Spleen (tissue), 11 donors: ENCODE measurements at regions not wholly inside any gene's neighbourhood (a gene's known extent, or its start where the extent isn't known, plus 50 kb on each side); places are given as distances from the start of the nearest gene placed in this dataset.

Source experiments
- DNase-seq: peaks from one replicate; pipeline ENCODE4 v3.0.0-alpha.2; 2020
- H3K27ac ChIP-seq, 8 donors: fragments of 200-600 bp; sonication (generic) in 7 of 8; 1 replicate in 4 of 8; 2 replicates in 4 of 8; pipeline versions ENCODE4 v1.5.0 to v1.8.0; 2016 to 2021; ENCODE audit warnings: inconsistent platforms in 4 of 8, mild to moderate bottlenecking in 4 of 8, moderate library complexity in 1 of 8
- H3K27me3 ChIP-seq, 7 donors: fragments of 200-600 bp; sonication (generic) in 6 of 7; replicated peaks in 1 of 7; 1 replicate in 4 of 7; 2 replicates in 3 of 7; pipeline versions ENCODE4 v1.5.0 to v1.8.0; 2016 to 2021; ENCODE audit warnings: inconsistent platforms in 3 of 7, mild to moderate bottlenecking in 1 of 7
- H3K36me3 ChIP-seq, 6 donors: fragments of 200-600 bp; sonication (generic) in 5 of 6; 1 replicate in 4 of 6; 2 replicates in 2 of 6; pipeline versions ENCODE4 v1.5.0 to v1.8.0; 2016 to 2021; ENCODE audit warnings: inconsistent platforms in 2 of 6
- H3K4me1 ChIP-seq, 6 donors: fragments of 200-600 bp; sonication (generic) in 5 of 6; 1 replicate in 3 of 6; 2 replicates in 3 of 6; pipeline versions ENCODE4 v1.5.0 to v1.8.0; 2016 to 2021; ENCODE audit warnings: inconsistent platforms in 3 of 6
- H3K4me3 ChIP-seq, 8 donors: fragments of 200-600 bp; sonication (generic) in 7 of 8; 1 replicate in 4 of 8; 2 replicates in 4 of 8; pipeline versions ENCODE4 v1.5.0 to v1.8.0; 2016 to 2021; ENCODE audit warnings: inconsistent platforms in 4 of 8, mild to moderate bottlenecking in 4 of 8, moderate library complexity in 2 of 8
- H3K9me3 ChIP-seq, 8 donors: fragments of 200-600 bp; sonication (generic) in 7 of 8; 1 replicate in 4 of 8; 2 replicates in 4 of 8; pipeline versions ENCODE4 v1.5.0 to v1.8.0; 2016 to 2021; ENCODE audit warnings: inconsistent platforms in 4 of 8
- CTCF ChIP-seq, 11 experiments: fragments of 200-600 bp in 7 of 11; fragments of 450-650 bp in 4 of 11; sonication (generic) in 4 of 11; IDR thresholded peaks in 8 of 11; conservative IDR thresholded peaks in 3 of 11; 1 replicate in 7 of 11; 2 replicates in 4 of 11; pipeline versions ENCODE4 v1.4.0 to v1.8.0; 2016 to 2021; ENCODE audit warnings: antibody characterized with exemption in 11 of 11, inconsistent platforms in 4 of 11, mild to moderate bottlenecking in 1 of 11
- POLR2A ChIP-seq, 3 donors: fragments of 450-650 bp; IDR thresholded peaks; one replicate each; pipeline ENCODE4 v1.5.1; 2017; ENCODE audit warnings: antibody characterized with exemption in 3 of 3, mild to moderate bottlenecking in 1 of 3
- POLR2AphosphoS5 ChIP-seq, 3 donors: sonication (generic); formaldehyde crosslinking; IDR thresholded peaks; one replicate each; pipeline ENCODE4 v1.5.1; 2017; ENCODE audit warnings: antibody characterized with exemption in 3 of 3
- WGBS, 5 donors: extraction: QIAGEN DNeasy Blood & Tissue Kit in 3 of 5; methylation state at CpG; one replicate each; pipeline versions ENCODE4 v1.1.5 to v1.1.7; 2013 to 2018; 5-methylcytosine and 5-hydroxymethylcytosine counted together
- intact Hi-C: fragments of 100-400 bp; cut with DNase I; formaldehyde crosslinking; loops from one replicate; pipeline ENCODE4 v1.15.0; 2023; ENCODE audit warnings: low total_unique reads
- donor health status: healthy with polysubstance abuse.
- donor health status: DM: no; HTN: no; CAD: no; lungs with moderate emphysema.
- donor health status: DM: no; HTN: no; CAD: no.
- donor health status: Bipolar disorder and iron deficiency.
- donor health status: healthy.
- donor health status: DM: no; HTN: no; CAD: no.
- donor health status: DM: yes; HTN: yes; CAD: no.

- H3K27me3 ChIP-seq, result no peaks in the 10 kb centered on the region
- H3K4me1 ChIP-seq, result no peaks in the 10 kb centered on the region
- no peak overlapping the region for H3K4me3 ChIP-seq
- H3K27ac ChIP-seq, result no peak overlapping the region
- TF ChIP-seq CTCF (IDR thresholded peaks at IDR 0.05 in 8 of 11, conservative IDR thresholded peaks at IDR 0.05 in 3 of 11), result no peak
- no peak for TF ChIP-seq POLR2AphosphoS5 (IDR thresholded peaks at IDR 0.05)
- TF ChIP-seq POLR2A (IDR thresholded peaks at IDR 0.05), result no peak
- no peaks in the 10 kb centered on the region for H3K36me3 ChIP-seq
- DNase-seq, result no peak
- intact Hi-C loops, result no loop called here
- 73 to 87% (median 82%) methylated on average over 3 to 4 of the region's 4 CpGs for WGBS, 5 donors
- H3K9me3 ChIP-seq, result no peaks in the 10 kb centered on the region
Observed at GRCh38 chr1:194903524-194903923, 1704.7 kb downstream of the KCNT2 start.

- Histone ChIP-seq H3K27ac (no peak overlapping the region), H3K4me3 (no peak overlapping the region), H3K4me1 (no peaks in the 10 kb centered on the region), H3K36me3 (no peaks in the 10 kb centered on the region), H3K9me3 (peaks cover 0 to 30% (median 23%) of the 10 kb centered on the region in 8 donors), H3K27me3 (no peaks in the 10 kb centered on the region)
- DNase-seq, result no peak
- 79 to 93% (median 82%) methylated on average over 3 of the region's 3 CpGs; no CpG with 5 or more reads in 2 of the 5 donors for WGBS, 5 donors
- TF ChIP-seq CTCF (IDR thresholded peaks at IDR 0.05 in 8 of 11, conservative IDR thresholded peaks at IDR 0.05 in 3 of 11), result no peak
- intact Hi-C loops, result loop anchor here (2.0 kb wide), 1 partner anchor 61 kb away; no protein-coding TSS in a partner anchor
Observed at GRCh38 chr1:194889310-194889709, 1702.9 kb upstream of the B3GALT2 start.

GRCh38 chr1:194870860-194871259 lies 1684.4 kb upstream of the B3GALT2 start:
- TF ChIP-seq CTCF (IDR thresholded peaks at IDR 0.05 in 8 of 11, conservative IDR thresholded peaks at IDR 0.05 in 3 of 11), result no peak
- no peak for TF ChIP-seq POLR2AphosphoS5 (IDR thresholded peaks at IDR 0.05)
- TF ChIP-seq POLR2A (IDR thresholded peaks at IDR 0.05), result no peak
- no peak overlapping the region for H3K4me3 ChIP-seq
- no peaks in the 10 kb centered on the region for H3K9me3 ChIP-seq
- H3K27me3 ChIP-seq, result no peaks in the 10 kb centered on the region
- WGBS, 5 donors, result 72 to 88% (median 78%) methylated on average over 2 of the region's 2 CpGs
- H3K36me3 ChIP-seq, result no peaks in the 10 kb centered on the region
- H3K4me1 ChIP-seq, result no peaks in the 10 kb centered on the region
- H3K27ac ChIP-seq, result no peak overlapping the region
- no peak for DNase-seq
- intact Hi-C loops, result no loop called here

GRCh38 chr1:194866153-194866552 lies 1679.7 kb upstream of the B3GALT2 start:
- DNase-seq, result no peak
- Histone ChIP-seq H3K4me3 (no peak overlapping the region), H3K36me3 (no peaks in the 10 kb centered on the region), H3K27ac (no peak overlapping the region), H3K27me3 (no peaks in the 10 kb centered on the region), H3K4me1 (no peaks in the 10 kb centered on the region), H3K9me3 (peaks cover 0 to 10% (median 4%) of the 10 kb centered on the region in 8 donors)
- intact Hi-C loops, result no loop called here
- WGBS, 5 donors, result 38 to 59% (median 54%) methylated on average over 1 of the region's 1 CpG
- TF ChIP-seq POLR2AphosphoS5 (IDR thresholded peaks at IDR 0.05), result no peak
- no peak for TF ChIP-seq POLR2A (IDR thresholded peaks at IDR 0.05)
- no peak for TF ChIP-seq CTCF (IDR thresholded peaks at IDR 0.05 in 8 of 11, conservative IDR thresholded peaks at IDR 0.05 in 3 of 11)
